ENCODE measurements at regions not wholly inside any gene's neighbourhood (a gene's known extent, or its start where the extent isn't known, plus 50 kb on each side); places are given as distances from the start of the nearest gene placed in this dataset.

DNA sequence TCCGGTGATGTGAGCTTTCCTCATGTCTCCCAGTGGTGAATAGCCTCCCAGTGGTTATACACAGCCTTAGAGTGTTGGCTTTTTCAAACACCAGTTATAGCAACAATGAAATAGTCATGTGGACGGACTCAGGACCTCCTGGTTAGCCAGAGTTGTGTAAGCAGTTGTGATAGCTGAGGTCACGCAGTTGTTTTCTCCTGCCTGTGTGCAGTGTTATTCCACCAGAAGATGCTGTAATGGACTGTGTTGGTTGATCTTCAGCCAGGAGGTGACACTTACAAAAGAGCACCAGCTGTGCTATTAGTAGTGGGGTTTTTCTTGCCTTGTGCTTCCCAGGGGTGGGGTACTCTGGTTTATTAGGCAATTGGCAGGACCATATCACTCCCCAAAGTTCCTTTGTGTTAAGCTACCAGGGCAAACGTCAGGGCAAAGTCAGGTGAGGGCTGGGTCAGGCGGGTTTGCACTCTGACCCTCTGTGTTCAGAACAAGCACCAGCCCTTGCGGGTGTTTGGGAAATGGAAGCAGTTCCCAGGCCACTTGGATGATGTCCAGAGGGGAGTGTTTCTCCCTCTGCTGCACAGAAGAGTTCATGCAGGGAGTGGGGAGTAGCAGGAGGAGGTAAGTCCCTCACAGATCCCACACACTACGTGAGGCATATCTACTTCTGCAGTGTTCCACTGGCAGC is 252.6 kb downstream of the TMEM47 start:
- H2BK120ac ChIP-seq (ENCODE audit: low read depth, low read length): no peak overlapping the region

More for the DNA sequence above, 252.6 kb downstream of the TMEM47 start:
- no peaks in the 10 kb centered on the region; the same call in 1 of the 2 replicates for H3K9me3 ChIP-seq (ENCODE audit: control insufficient read depth, insufficient read depth, low read length)
- H3K36me3 ChIP-seq (ENCODE audit: control insufficient read depth, insufficient read depth, low read length): no peaks in the 10 kb centered on the region
- no peaks in the 10 kb centered on the region for H4K20me1 ChIP-seq (ENCODE audit: insufficient read depth, low read length)
- no peak overlapping the region for H4K91ac ChIP-seq (ENCODE audit: insufficient read depth, low read depth, low read length)
- intact Hi-C loops (cut with micrococcal nuclease) (no loop called here), in situ Hi-C loops (cut with MboI; ENCODE audit: low sequenced_read_pairs) (no loop called here), dilution Hi-C loops (cut with HindIII; ENCODE audit: low sequenced_read_pairs, unreplicated experiment) (no loop called here)
- H3K56ac ChIP-seq (ENCODE audit: extremely low read depth, insufficient read depth, low read length): no peak overlapping the region
- no peak overlapping the region for H3K14ac ChIP-seq (replicated peaks; ENCODE audit: low read depth, low read length)
- no peak overlapping the region for H3K4me2 ChIP-seq (ENCODE audit: low read depth, low read length)
- H3K18ac ChIP-seq (ENCODE audit: low read depth, low read length): no peak overlapping the region
- BruUV-seq (replicated peaks): no TSS peak
- DNase-seq: no peak
- no peak overlapping the region for H3K9ac ChIP-seq (ENCODE audit: low read depth, low read length)
- no peak overlapping the region for H2BK15ac ChIP-seq (ENCODE audit: low read depth, low read length)
- H4K8ac ChIP-seq (ENCODE audit: low read depth in 2 of 2, low read length in 2 of 2): no peak overlapping the region
- H3K79me1 ChIP-seq (ENCODE audit: low read depth in 1 of 2, low read length in 2 of 2): no peaks in the 10 kb centered on the region
- H3K27me3 ChIP-seq (ENCODE audit: control insufficient read depth, insufficient read depth, low read length): no peaks in the 10 kb centered on the region
- no CpG with 5 or more reads among the region's 7 CpGs for WGBS, 2 experiments (ENCODE audit: extremely low coverage in 2 of 2, insufficient read length in 1 of 2)
- no peak overlapping the region for H2BK20ac ChIP-seq (ENCODE audit: low read depth, low read length)
- no peak overlapping the region for H3K4me3 ChIP-seq (ENCODE audit: insufficient read depth, low read depth, low read length)
- no peak overlapping the region for H2AFZ ChIP-seq (replicated peaks; ENCODE audit: low read length, poor library complexity)
- no peak for ATAC-seq (ENCODE audit: low read depth)
- H3K9me1 ChIP-seq (ENCODE audit: insufficient read depth, low read length): no peaks in the 10 kb centered on the region
- POLR2A ChIA-PET (ENCODE audit: unreplicated experiment): no interaction called here
- CTCF ChIA-PET: no interaction called here
- H4K5ac ChIP-seq (ENCODE audit: low read depth, low read length): no peak overlapping the region
- H3K4me1 ChIP-seq (ENCODE audit: control insufficient read depth, insufficient read depth, low read length): no peaks in the 10 kb centered on the region
- no peak for TF ChIP-seq CHD1 (IDR thresholded peaks at IDR 0.05; ENCODE audit: low read depth, low read length)
- no peak overlapping the region for H2AK5ac ChIP-seq (ENCODE audit: low read depth, low read length)
- no peak overlapping the region for H3K27ac ChIP-seq (ENCODE audit: insufficient read depth, low read length)
- H2AK9ac ChIP-seq (replicated peaks; ENCODE audit: low read depth, low read length, poor library complexity): no peak overlapping the region
- H3K4ac ChIP-seq (ENCODE audit: low read depth, low read length): no peak overlapping the region
- no peak overlapping the region for H3K23ac ChIP-seq (ENCODE audit: low read depth, low read length)
- H2BK5ac ChIP-seq (ENCODE audit: low read depth, low read length, poor library complexity, severe bottlenecking): no peak overlapping the region

Measured in IMR-90 (cell line).